GM04503 (cell line): ENCODE measurements at regions not wholly inside any gene's neighbourhood (a gene's known extent, or its start where the extent isn't known, plus 50 kb on each side); places are given as distances from the start of the nearest gene placed in this dataset.

Experiments
- DNase-seq: peaks from one replicate; pipeline ENCODE4 v3.0.0-alpha.2; 2012; ENCODE audit warnings: low read depth

- DNase-seq, result no peak
These were observed 413.8 kb downstream of the FBXO15 start for GRCh38 chr18:73733806-73734314.

- no peak for DNase-seq
These were observed 414.3 kb downstream of the FBXO15 start for GRCh38 chr18:73733376-73733775.

GRCh38 chr18:73728657-73729056 is 419.0 kb downstream of the FBXO15 start:
- DNase-seq, result no peak

- DNase-seq, result no peak
These were observed 422.7 kb downstream of the FBXO15 start for GRCh38 chr18:73724958-73725357.

GRCh38 chr18:73719611-73720010 is 428.0 kb downstream of the FBXO15 start:
- no peak for DNase-seq

- no peak for DNase-seq
These were observed 430.1 kb downstream of the FBXO15 start for GRCh38 chr18:73717570-73717969.

GRCh38 chr18:73715210-73715670 is 432.4 kb downstream of the FBXO15 start:
- no peak for DNase-seq

- DNase-seq, result no peak
These were observed 433.2 kb downstream of the FBXO15 start for GRCh38 chr18:73714466-73714865.

GRCh38 chr18:73711256-73711655 is 436.4 kb downstream of the FBXO15 start:
- DNase-seq, result no peak

GRCh38 chr18:73708591-73708990 is 439.0 kb downstream of the FBXO15 start:
- DNase-seq, result no peak

GRCh38 chr18:73707035-73707434 is 440.6 kb downstream of the FBXO15 start:
- DNase-seq, result no peak

GRCh38 chr18:73697353-73697752 is 450.3 kb downstream of the FBXO15 start:
- no peak for DNase-seq

- no peak for DNase-seq
These were observed 450.9 kb downstream of the FBXO15 start for GRCh38 chr18:73696698-73697097.

GRCh38 chr18:73696171-73696570 is 451.5 kb downstream of the FBXO15 start:
- DNase-seq, result no peak

GRCh38 chr18:73693091-73693490 is 454.5 kb downstream of the FBXO15 start:
- no peak for DNase-seq

- no peak for DNase-seq
These were observed 456.0 kb downstream of the FBXO15 start for GRCh38 chr18:73691624-73692023.

GRCh38 chr18:73691118-73691517 is 456.5 kb downstream of the FBXO15 start:
- peak; percentile 11 for DNase-seq

- no peak for DNase-seq
These were observed 457.4 kb downstream of the FBXO15 start for GRCh38 chr18:73690222-73690621.

GRCh38 chr18:73688851-73689711 is 458.6 kb downstream of the FBXO15 start:
- DNase-seq, result peak; percentile 53

GRCh38 chr18:73688161-73688560 is 459.5 kb downstream of the FBXO15 start:
- no peak for DNase-seq

GRCh38 chr18:73684647-73685046 is 463.0 kb downstream of the FBXO15 start:
- no peak for DNase-seq

- DNase-seq, result no peak
These were observed 464.0 kb downstream of the FBXO15 start for GRCh38 chr18:73683409-73684238.

- no peak for DNase-seq
These were observed 465.7 kb downstream of the FBXO15 start for GRCh38 chr18:73681912-73682311.
